ENCODE measurements at regions not wholly inside any gene's neighbourhood (a gene's known extent, or its start where the extent isn't known, plus 50 kb on each side); places are given as distances from the start of the nearest gene placed in this dataset.

- Mint-ChIP-seq H3K9me3 (peaks cover 3% of the 10 kb centered on the region), H3K36me3 (no peaks in the 10 kb centered on the region), H3K27me3 (no peaks in the 10 kb centered on the region), H3K4me3 (no peak overlapping the region), H3K4me1 (no peaks in the 10 kb centered on the region), H3K27ac (no peak overlapping the region)
- ATAC-seq = no peak
Observed at GRCh38 chr4:32574803-32575202, 1854.6 kb downstream of the PCDH7 start.

- peaks cover 8% of the 10 kb centered on the region for H3K9me3 Mint-ChIP-seq
- no peaks in the 10 kb centered on the region for H3K4me1 Mint-ChIP-seq
- H3K27ac Mint-ChIP-seq = no peak overlapping the region
- no peaks in the 10 kb centered on the region for H3K36me3 Mint-ChIP-seq
- ATAC-seq = no peak
- no peak overlapping the region for H3K4me3 Mint-ChIP-seq
- H3K27me3 Mint-ChIP-seq = no peaks in the 10 kb centered on the region
Observed at GRCh38 chr4:32589097-32589496, 1868.9 kb downstream of the PCDH7 start.

GRCh38 chr4:32589853-32590252 is 1869.7 kb downstream of the PCDH7 start:
- no peak for ATAC-seq
- H3K36me3 Mint-ChIP-seq = no peaks in the 10 kb centered on the region
- H3K4me1 Mint-ChIP-seq = no peaks in the 10 kb centered on the region
- H3K9me3 Mint-ChIP-seq = peaks cover 5% of the 10 kb centered on the region
- no peak overlapping the region for H3K27ac Mint-ChIP-seq
- no peak overlapping the region for H3K4me3 Mint-ChIP-seq
- H3K27me3 Mint-ChIP-seq = no peaks in the 10 kb centered on the region

GRCh38 chr4:32597354-32597753 is 1877.2 kb downstream of the PCDH7 start:
- ATAC-seq = no peak
- H3K4me3 Mint-ChIP-seq = no peak overlapping the region
- no peaks in the 10 kb centered on the region for H3K36me3 Mint-ChIP-seq
- peaks cover 8% of the 10 kb centered on the region for H3K9me3 Mint-ChIP-seq
- H3K27me3 Mint-ChIP-seq = no peaks in the 10 kb centered on the region
- no peaks in the 10 kb centered on the region for H3K4me1 Mint-ChIP-seq
- H3K27ac Mint-ChIP-seq = no peak overlapping the region

- no peak for ATAC-seq
- H3K9me3 Mint-ChIP-seq = peaks cover 3% of the 10 kb centered on the region
- H3K4me3 Mint-ChIP-seq = no peak overlapping the region
- H3K36me3 Mint-ChIP-seq = no peaks in the 10 kb centered on the region
- H3K4me1 Mint-ChIP-seq = no peaks in the 10 kb centered on the region
- no peaks in the 10 kb centered on the region for H3K27me3 Mint-ChIP-seq
- no peak overlapping the region for H3K27ac Mint-ChIP-seq
Observed at GRCh38 chr4:32601848-32602247, 1881.7 kb downstream of the PCDH7 start.

- no peaks in the 10 kb centered on the region for H3K4me1 Mint-ChIP-seq
- H3K9me3 Mint-ChIP-seq = peaks cover 24% of the 10 kb centered on the region
- ATAC-seq = no peak
- H3K27me3 Mint-ChIP-seq = no peaks in the 10 kb centered on the region
- no peak overlapping the region for H3K27ac Mint-ChIP-seq
- H3K36me3 Mint-ChIP-seq = no peaks in the 10 kb centered on the region
- H3K4me3 Mint-ChIP-seq = no peak overlapping the region
Observed at GRCh38 chr4:32607978-32608377, 1887.8 kb downstream of the PCDH7 start.

- Mint-ChIP-seq H3K27me3 (no peaks in the 10 kb centered on the region), H3K9me3 (peaks cover 2% of the 10 kb centered on the region), H3K4me3 (no peak overlapping the region), H3K36me3 (no peaks in the 10 kb centered on the region), H3K27ac (no peak overlapping the region), H3K4me1 (no peaks in the 10 kb centered on the region)
- no peak for ATAC-seq
Observed at GRCh38 chr4:32624943-32625603, 1904.9 kb downstream of the PCDH7 start.

- Mint-ChIP-seq H3K36me3 (no peaks in the 10 kb centered on the region), H3K4me1 (no peaks in the 10 kb centered on the region), H3K9me3 (peaks cover 5% of the 10 kb centered on the region), H3K27ac (no peak overlapping the region), H3K27me3 (no peaks in the 10 kb centered on the region), H3K4me3 (no peak overlapping the region)
- no peak for ATAC-seq
Observed at GRCh38 chr4:32625687-32626337, 1905.6 kb downstream of the PCDH7 start.

GRCh38 chr4:32631831-32632230 is 1911.7 kb downstream of the PCDH7 start:
- Mint-ChIP-seq H3K9me3 (peaks cover 5% of the 10 kb centered on the region), H3K4me3 (no peak overlapping the region), H3K27me3 (no peaks in the 10 kb centered on the region), H3K4me1 (no peaks in the 10 kb centered on the region), H3K36me3 (no peaks in the 10 kb centered on the region), H3K27ac (no peak overlapping the region)
- no peak for ATAC-seq

- Mint-ChIP-seq H3K4me3 (no peak overlapping the region), H3K4me1 (no peaks in the 10 kb centered on the region), H3K27me3 (no peaks in the 10 kb centered on the region), H3K27ac (no peak overlapping the region), H3K9me3 (peaks cover 5% of the 10 kb centered on the region), H3K36me3 (no peaks in the 10 kb centered on the region)
- ATAC-seq = no peak
Observed at GRCh38 chr4:32633421-32633820, 1913.3 kb downstream of the PCDH7 start.

- peaks cover 10% of the 10 kb centered on the region for H3K9me3 Mint-ChIP-seq
- no peak for ATAC-seq
- no peaks in the 10 kb centered on the region for H3K36me3 Mint-ChIP-seq
- H3K4me3 Mint-ChIP-seq = no peak overlapping the region
- H3K27me3 Mint-ChIP-seq = no peaks in the 10 kb centered on the region
- H3K4me1 Mint-ChIP-seq = no peaks in the 10 kb centered on the region
- no peak overlapping the region for H3K27ac Mint-ChIP-seq
Observed at GRCh38 chr4:32645653-32646052, 1925.5 kb downstream of the PCDH7 start.

GRCh38 chr4:32658019-32658418 is 1937.8 kb downstream of the PCDH7 start:
- no peak overlapping the region for H3K27ac Mint-ChIP-seq
- H3K27me3 Mint-ChIP-seq = no peaks in the 10 kb centered on the region
- peaks cover 6% of the 10 kb centered on the region for H3K9me3 Mint-ChIP-seq
- H3K36me3 Mint-ChIP-seq = no peaks in the 10 kb centered on the region
- ATAC-seq = no peak
- H3K4me1 Mint-ChIP-seq = no peaks in the 10 kb centered on the region
- H3K4me3 Mint-ChIP-seq = no peak overlapping the region

- Mint-ChIP-seq H3K4me3 (no peak overlapping the region), H3K4me1 (no peaks in the 10 kb centered on the region), H3K9me3 (peaks cover 8% of the 10 kb centered on the region), H3K27ac (no peak overlapping the region), H3K36me3 (no peaks in the 10 kb centered on the region), H3K27me3 (no peaks in the 10 kb centered on the region)
- no peak for ATAC-seq
Observed at GRCh38 chr4:32661229-32661628, 1941.1 kb downstream of the PCDH7 start.

- Mint-ChIP-seq H3K27me3 (no peaks in the 10 kb centered on the region), H3K36me3 (no peaks in the 10 kb centered on the region), H3K4me1 (no peaks in the 10 kb centered on the region), H3K27ac (no peak overlapping the region), H3K9me3 (peaks cover 8% of the 10 kb centered on the region), H3K4me3 (no peak overlapping the region)
- no peak for ATAC-seq
Observed at GRCh38 chr4:32662803-32663202, 1942.6 kb downstream of the PCDH7 start.

- Mint-ChIP-seq H3K4me1 (no peaks in the 10 kb centered on the region), H3K9me3 (peaks cover 3% of the 10 kb centered on the region), H3K27ac (no peak overlapping the region), H3K4me3 (no peak overlapping the region), H3K27me3 (no peaks in the 10 kb centered on the region), H3K36me3 (no peaks in the 10 kb centered on the region)
- no peak for ATAC-seq
Observed at GRCh38 chr4:32672359-32672758, 1952.2 kb downstream of the PCDH7 start.

GRCh38 chr4:32680946-32681345 is 1960.8 kb downstream of the PCDH7 start:
- Mint-ChIP-seq H3K27me3 (no peaks in the 10 kb centered on the region), H3K4me3 (no peak overlapping the region), H3K27ac (no peak overlapping the region), H3K36me3 (no peaks in the 10 kb centered on the region), H3K9me3 (peaks cover 16% of the 10 kb centered on the region), H3K4me1 (no peaks in the 10 kb centered on the region)
- ATAC-seq = no peak

All from stimulated activated memory B cell treated with anti-CD40 and anti-IgM and Interleukin-4, amounts not matched to agents 10 μg/mL and 1 μg/mL and 100 μg/mL, for 72 hours (primary cell).